SKM-1 treated with dmso at 0.1 percent for 144 hours (cell line): ENCODE measurements at regions not wholly inside any gene's neighbourhood (a gene's known extent, or its start where the extent isn't known, plus 50 kb on each side); places are given as distances from the start of the nearest gene placed in this dataset.
"Not testable (repeated sequence)": the region's sequence is repeated elsewhere in the genome, so short reads cannot be mapped to it uniquely, and the experiment has no call there.

Experiments
- DNase-seq: peaks from one replicate; lab custom pipeline; 2025; ENCODE audit not compliant: unreplicated experiment; lab: John Stamatoyannopoulos, UW

- not testable (repeated sequence) for DNase-seq
These were observed 54.2 kb upstream of the ROPN1B start for GRCh38 chr3:125914608-125915436.

DNA sequence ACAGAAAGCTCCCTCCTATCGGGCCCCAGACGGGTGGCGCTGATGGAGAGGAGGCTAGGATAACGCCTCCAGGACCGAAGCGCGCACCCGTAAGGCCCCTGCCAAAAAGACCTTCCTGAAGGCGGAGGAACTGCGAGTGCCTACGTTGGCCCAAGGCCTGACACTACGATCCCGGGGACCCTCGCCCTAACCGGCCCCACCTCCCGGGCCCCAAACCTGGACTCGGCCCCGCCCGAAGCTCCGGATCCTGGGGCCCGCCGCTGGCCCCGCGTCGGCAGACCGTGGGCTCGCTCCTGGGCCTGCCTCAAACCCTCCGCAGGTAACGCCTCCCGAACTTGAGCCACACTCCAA lies 53.6 kb upstream of the ROPN1B start:
- not testable (repeated sequence) for DNase-seq

DNA sequence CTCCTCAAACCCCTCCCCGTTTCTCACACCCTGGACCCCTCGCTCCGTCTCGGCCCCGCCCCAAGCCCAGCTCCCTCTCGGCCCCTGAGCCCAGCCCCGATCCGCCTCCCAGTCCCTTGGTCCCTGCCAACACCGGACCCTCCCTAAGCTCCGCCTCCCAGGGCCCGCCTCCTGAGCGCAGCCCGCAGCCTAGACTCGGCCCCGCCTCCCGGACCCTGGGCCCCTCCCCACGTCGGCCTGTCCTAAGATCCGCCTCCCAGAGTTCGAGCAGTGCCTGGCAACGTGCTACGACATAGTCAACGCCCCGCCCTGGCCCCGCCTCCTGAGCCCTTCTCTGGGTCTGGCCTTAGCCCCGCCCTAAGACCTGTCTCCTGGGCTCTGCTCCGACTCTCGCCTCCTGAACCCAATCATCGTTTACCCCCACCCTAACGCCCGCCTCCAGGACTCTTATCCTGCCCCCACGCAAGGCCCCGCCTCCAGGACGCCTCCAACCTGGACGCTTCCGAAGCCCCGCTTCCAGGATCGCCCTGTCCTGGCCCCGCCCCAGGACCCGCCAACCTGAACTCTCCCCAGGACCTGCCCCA lies 53.1 kb upstream of the ROPN1B start:
- peak; percentile 96 for DNase-seq

GRCh38 chr3:125916376-125916978 lies 52.5 kb upstream of the ROPN1B start:
- DNase-seq: peak; percentile 67

DNA sequence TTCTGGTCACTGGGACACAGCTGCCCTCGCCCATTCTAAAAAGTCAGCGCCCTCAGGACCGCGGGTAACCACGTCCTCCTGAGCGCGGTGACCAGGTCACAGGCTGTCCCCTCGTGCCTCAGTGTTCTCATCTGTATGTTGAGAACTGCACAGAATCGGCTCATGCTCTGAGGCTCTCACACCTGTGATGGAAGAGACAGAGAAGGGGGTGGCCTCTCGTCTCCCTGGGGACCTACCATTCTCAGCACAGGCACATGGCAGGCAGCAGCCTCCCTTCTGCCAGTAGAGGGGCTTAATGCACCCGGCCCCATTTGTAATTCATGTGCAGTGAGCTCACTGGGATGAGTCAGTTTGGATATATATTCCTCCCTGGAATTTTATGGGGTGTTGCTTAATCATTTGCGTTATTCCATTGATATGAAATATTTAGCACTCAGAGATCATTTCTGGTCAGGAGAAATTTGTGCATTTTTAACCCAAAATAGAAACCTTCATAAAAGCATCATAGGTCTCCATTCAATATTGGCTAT lies 51.9 kb upstream of the ROPN1B start:
- not testable (repeated sequence) for DNase-seq

DNA sequence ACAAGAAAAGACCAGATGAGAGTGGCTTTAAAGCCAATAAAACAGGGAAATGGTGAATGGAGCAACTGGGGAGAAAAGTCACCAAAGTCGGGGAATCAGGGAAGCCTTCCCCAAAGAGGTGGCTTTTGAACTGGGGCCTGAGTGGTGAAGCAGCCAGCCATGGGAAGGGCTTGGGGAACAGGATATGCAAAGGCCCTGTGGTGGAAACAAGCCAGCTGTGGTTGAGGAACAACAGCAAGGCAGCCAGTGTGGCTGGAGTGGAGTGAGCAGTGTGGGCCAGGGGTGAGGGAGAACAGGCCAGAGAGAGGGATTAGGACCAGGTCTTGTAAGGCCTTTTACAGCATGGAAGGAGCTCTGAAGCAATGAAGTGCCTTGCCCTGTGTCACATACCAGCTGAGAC lies 51.0 kb upstream of the ROPN1B start:
- not testable (repeated sequence) for DNase-seq

DNA sequence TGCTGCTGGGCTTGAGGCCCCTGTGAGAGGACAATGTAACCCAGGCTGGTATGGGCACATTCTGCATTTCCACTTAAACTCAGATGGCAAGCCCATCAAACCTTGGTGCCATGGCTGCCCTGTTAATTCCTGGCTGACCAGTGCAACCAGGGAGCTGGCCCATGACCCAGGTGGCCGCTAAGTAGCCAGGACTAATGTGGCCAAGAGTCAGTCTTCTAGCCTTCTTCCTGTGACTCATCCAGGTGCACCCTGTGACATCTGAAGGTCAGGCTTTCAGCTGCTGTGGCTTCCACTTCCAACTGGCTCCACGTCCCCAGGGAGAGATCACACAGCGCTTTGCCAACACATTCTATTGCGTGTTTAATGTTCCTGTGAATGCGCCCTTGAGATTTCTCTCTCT lies 50.5 kb upstream of the ROPN1B start:
- DNase-seq: not testable (repeated sequence)

DNA sequence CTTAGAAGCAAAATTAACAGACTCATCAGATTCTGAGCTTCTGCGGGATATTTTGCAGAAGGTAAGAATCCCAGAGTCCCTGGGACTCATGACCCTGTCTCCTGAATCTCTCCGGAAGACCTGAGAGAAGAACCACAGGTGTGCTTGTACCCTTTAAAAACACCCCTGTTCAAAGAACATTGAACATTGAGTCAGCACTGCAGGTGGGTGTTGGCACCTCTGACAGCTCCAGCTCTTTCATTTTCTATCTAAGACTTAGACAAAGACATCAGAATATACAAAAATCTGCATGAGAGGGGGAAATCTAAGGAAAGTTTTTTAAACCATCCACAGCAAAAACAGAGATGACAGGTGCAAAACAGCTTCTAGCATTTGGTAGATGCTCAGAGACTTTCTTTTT lies 50.1 kb upstream of the ROPN1B start:
- not testable (repeated sequence) for DNase-seq
